H9 (cell line): ENCODE measurements at regions not wholly inside any gene's neighbourhood (a gene's known extent, or its start where the extent isn't known, plus 50 kb on each side); places are given as distances from the start of the nearest gene placed in this dataset.

Source experiments
- DNase-seq: peaks from one replicate; pipeline ENCODE4 v3.0.0-alpha.2; 2017
- H2AFZ ChIP-seq: one replicate; pipeline ENCODE4 v1.6.1; 2013; ENCODE audit warnings: mild to moderate bottlenecking, low read length, control low read depth, moderate library complexity
- H2AK5ac ChIP-seq: 2 replicates; pipeline ENCODE4 v1.6.1; 2013; ENCODE audit warnings: low read length, control low read depth, mixed read lengths; ENCODE audit not compliant: insufficient read length
- H2BK120ac ChIP-seq: one replicate; pipeline ENCODE4 v1.6.1; 2013; ENCODE audit warnings: low read depth, mild to moderate bottlenecking, low read length, control low read depth, inconsistent platforms; ENCODE audit not compliant: poor library complexity, severe bottlenecking
- H2BK12ac ChIP-seq: 2 replicates; pipeline ENCODE4 v1.6.1; 2013; ENCODE audit warnings: low read length, control low read depth, mixed read lengths, low read depth; ENCODE audit not compliant: insufficient read length
- H2BK15ac ChIP-seq: 2 replicates; pipeline ENCODE4 v1.6.1; 2013; ENCODE audit warnings: low read depth, low read length, control low read depth
- H2BK20ac ChIP-seq: one replicate; pipeline ENCODE4 v1.6.1; 2013; ENCODE audit warnings: low read depth, mild to moderate bottlenecking, low read length, control low read depth, inconsistent platforms; ENCODE audit not compliant: poor library complexity, severe bottlenecking
- H2BK5ac ChIP-seq: 2 replicates; pipeline ENCODE4 v1.6.1; 2013; ENCODE audit warnings: low read length, control low read depth, mixed read lengths; ENCODE audit not compliant: insufficient read length
- H3K14ac ChIP-seq: 2 replicates; pipeline ENCODE4 v1.6.1; 2013; ENCODE audit warnings: low read length, control low read depth; ENCODE audit not compliant: insufficient read depth
- H3K18ac ChIP-seq: 2 replicates; pipeline ENCODE4 v1.6.1; 2013; ENCODE audit warnings: low read depth, mild to moderate bottlenecking, mixed read lengths, low read length, control low read depth; ENCODE audit not compliant: insufficient read length
- H3K23ac ChIP-seq: 2 replicates; pipeline ENCODE4 v1.6.1; 2013; ENCODE audit warnings: low read length, control low read depth, mixed read lengths, low read depth; ENCODE audit not compliant: insufficient read length
- H3K23me2 ChIP-seq: 2 replicates; pipeline ENCODE4 v1.6.1; 2013; ENCODE audit warnings: low read depth, mild to moderate bottlenecking, mixed read lengths, low read length, control low read depth; ENCODE audit not compliant: insufficient read length, poor library complexity, severe bottlenecking
- H3K27ac ChIP-seq: 2 replicates; pipeline ENCODE4 v1.5.1; 2013; ENCODE audit warnings: low read length, control low read depth, mixed read lengths, low read depth; ENCODE audit not compliant: insufficient read length
- H3K27me3 ChIP-seq: 2 replicates; pipeline ENCODE4 v1.6.1; 2013; ENCODE audit warnings: low read length, control low read depth, inconsistent platforms; ENCODE audit not compliant: insufficient read depth
- H3K4ac ChIP-seq: 2 replicates; pipeline ENCODE4 v1.6.1; 2013; ENCODE audit warnings: low read depth, mild to moderate bottlenecking, control low read depth, inconsistent platforms, low read length, moderate library complexity
- H3K4me1 ChIP-seq: 2 replicates; pipeline ENCODE4 v1.6.1; 2013; ENCODE audit warnings: low read length, control low read depth, inconsistent platforms; ENCODE audit not compliant: insufficient read depth
- H3K4me2 ChIP-seq: 2 replicates; pipeline ENCODE4 v1.6.1; 2013; ENCODE audit warnings: low read length, control low read depth, mixed read lengths; ENCODE audit not compliant: insufficient read length, insufficient read depth
- H3K56ac ChIP-seq: 2 replicates; pipeline ENCODE4 v1.6.1; 2013; ENCODE audit warnings: low read depth, mild to moderate bottlenecking, mixed read lengths, low read length, control low read depth; ENCODE audit not compliant: insufficient read length
- H3K79me1 ChIP-seq: 2 replicates; pipeline ENCODE4 v1.6.1; 2013; ENCODE audit warnings: low read depth, mild to moderate bottlenecking, moderate library complexity, low read length, control low read depth, inconsistent platforms; ENCODE audit not compliant: insufficient read depth, poor library complexity, severe bottlenecking
- H3K79me2 ChIP-seq: 2 replicates; pipeline ENCODE4 v1.6.1; 2013; ENCODE audit warnings: low read length, control low read depth, inconsistent platforms; ENCODE audit not compliant: insufficient read depth
- H3K9ac ChIP-seq: 2 replicates; pipeline ENCODE4 v1.6.1; 2013; ENCODE audit warnings: low read length, control low read depth, mixed read lengths; ENCODE audit not compliant: insufficient read length; ENCODE audit errors: extremely low read depth
- H3K9me3 ChIP-seq: one replicate; pipeline ENCODE4 v1.6.1; 2013; ENCODE audit warnings: low read depth, low read length, inconsistent platforms; ENCODE audit not compliant: control insufficient read depth
- H3T11ph ChIP-seq: one replicate; pipeline ENCODE4 v1.6.1; 2013; ENCODE audit warnings: mild to moderate bottlenecking, low read length, control low read depth, inconsistent platforms
- H4K20me1 ChIP-seq: one replicate; pipeline ENCODE4 v1.6.1; 2013; ENCODE audit not compliant: control insufficient read depth, insufficient read length, insufficient read depth
- H4K5ac ChIP-seq: 2 replicates; pipeline ENCODE4 v1.6.1; 2013; ENCODE audit warnings: low read depth, mild to moderate bottlenecking, mixed read lengths, low read length, control low read depth; ENCODE audit not compliant: insufficient read length
- H4K8ac ChIP-seq: replicated peaks from 2 replicates; pipeline ENCODE4 v1.6.1; 2013; ENCODE audit warnings: low read length, control low read depth, mixed read lengths, low read depth; ENCODE audit not compliant: insufficient read length
- H4K91ac ChIP-seq: 2 replicates; pipeline ENCODE4 v1.6.1; 2013; ENCODE audit warnings: low read depth, mild to moderate bottlenecking, moderate library complexity, mixed read lengths, low read length, control low read depth; ENCODE audit not compliant: insufficient read length
- H3K27ac Mint-ChIP-seq, 3 experiments: 2 replicates in 2 of 3; 3 replicates in 1 of 3; pipeline ENCODE4 v1.8.0; 2020 to 2021; ENCODE audit warnings: mixed read lengths in 3 of 3, mild to moderate bottlenecking in 1 of 3, moderate library complexity in 1 of 3
- H3K27me3 Mint-ChIP-seq: 2 replicates; pipeline ENCODE4 v1.8.0; 2021; ENCODE audit warnings: low read depth, mild to moderate bottlenecking, moderate library complexity, mixed read lengths
- H3K36me3 Mint-ChIP-seq, 3 experiments: 2 replicates in 2 of 3; 3 replicates in 1 of 3; pipeline ENCODE4 v1.8.0; 2020 to 2021; ENCODE audit warnings: low read depth in 3 of 3, mixed read lengths in 3 of 3; ENCODE audit not compliant: insufficient read depth in 1 of 3
- H3K4me1 Mint-ChIP-seq, 2 experiments: 2 replicates each; pipeline ENCODE4 v1.8.0; 2020; ENCODE audit warnings: mixed read lengths in 2 of 2
- H3K4me3 Mint-ChIP-seq, 2 experiments: 2 replicates in 1 of 2; 3 replicates in 1 of 2; pipeline ENCODE4 v1.8.0; 2020 to 2021; ENCODE audit warnings: mild to moderate bottlenecking in 2 of 2, mixed read lengths in 2 of 2, moderate library complexity in 1 of 2
- H3K9me3 Mint-ChIP-seq, 2 experiments: 2 replicates in 1 of 2; 3 replicates in 1 of 2; pipeline ENCODE4 v1.8.0; 2020; ENCODE audit warnings: mild to moderate bottlenecking in 2 of 2, mixed read lengths in 2 of 2, moderate library complexity in 1 of 2
- WGBS: extraction: QIAGEN DNeasy Blood & Tissue Kit; methylation state at CpG from one replicate; pipeline ENCODE4 v1.1.7; 2013; ENCODE audit warnings: missing lambda C conversion rate, low lambda C conversion rate, mixed read lengths; ENCODE audit not compliant: insufficient read length; ENCODE audit errors: extremely low coverage; 5-methylcytosine and 5-hydroxymethylcytosine counted together
- TF ChIP-seq, protein P1 (sequence below): fragments of 200-600 bp; sonication (generic); conservative IDR thresholded peaks from 3 replicates; pipeline ENCODE4 v1.8.0; 2021; ENCODE audit warnings: antibody characterized with exemption, mild to moderate bottlenecking

DNA sequence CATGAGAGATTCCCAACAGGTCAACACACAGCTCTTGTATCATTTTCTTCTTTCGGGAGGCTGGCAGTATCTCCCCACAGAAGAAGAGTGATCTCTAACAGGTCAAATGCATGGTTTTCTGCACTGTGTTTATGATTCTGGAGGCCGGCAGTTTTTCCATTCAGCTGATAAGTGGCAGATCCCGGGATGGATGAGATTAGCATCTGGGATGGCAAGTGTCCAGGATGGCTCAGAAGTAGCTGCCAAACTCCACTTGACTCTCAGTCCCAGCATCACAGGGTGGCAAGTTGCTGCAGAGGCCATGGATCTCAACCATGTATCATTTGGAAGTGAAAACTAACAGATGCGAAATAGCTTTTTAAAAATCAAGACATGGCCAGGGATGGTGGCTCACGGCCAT is 97.8 kb upstream of the SLC44A1 start:
- Histone ChIP-seq H2AK5ac (no peak overlapping the region), H3K4me1 (no peaks in the 10 kb centered on the region), H3K56ac (no peak overlapping the region), H2BK5ac (no peak overlapping the region), H3K79me1 (no peaks in the 10 kb centered on the region), H4K8ac (no peak overlapping the region), H4K5ac (no peak overlapping the region), H3K23ac (no peak overlapping the region), H3K4me2 (no peak overlapping the region), H3K9ac (no peak overlapping the region), H3T11ph (no peak overlapping the region), H3K9me3 (no peaks in the 10 kb centered on the region), H3K4ac (no peak overlapping the region), H2AFZ (no peak overlapping the region), H2BK15ac (no peak overlapping the region), H3K18ac (no peak overlapping the region), H2BK120ac (no peak overlapping the region), H3K27ac (no peak overlapping the region), H3K27me3 (no peaks in the 10 kb centered on the region), H3K23me2 (no peaks in the 10 kb centered on the region), H3K79me2 (no peaks in the 10 kb centered on the region), H4K20me1 (peaks cover 2% of the 10 kb centered on the region), H2BK20ac (no peak overlapping the region), H4K91ac (no peak overlapping the region), H3K14ac (no peak overlapping the region), H2BK12ac (no peak overlapping the region)
- no peak for DNase-seq
- WGBS = no CpG with 5 or more reads among the region's 5 CpGs
- no peak overlapping the region for H3K27ac Mint-ChIP-seq
- TF ChIP-seq, protein P1, sequence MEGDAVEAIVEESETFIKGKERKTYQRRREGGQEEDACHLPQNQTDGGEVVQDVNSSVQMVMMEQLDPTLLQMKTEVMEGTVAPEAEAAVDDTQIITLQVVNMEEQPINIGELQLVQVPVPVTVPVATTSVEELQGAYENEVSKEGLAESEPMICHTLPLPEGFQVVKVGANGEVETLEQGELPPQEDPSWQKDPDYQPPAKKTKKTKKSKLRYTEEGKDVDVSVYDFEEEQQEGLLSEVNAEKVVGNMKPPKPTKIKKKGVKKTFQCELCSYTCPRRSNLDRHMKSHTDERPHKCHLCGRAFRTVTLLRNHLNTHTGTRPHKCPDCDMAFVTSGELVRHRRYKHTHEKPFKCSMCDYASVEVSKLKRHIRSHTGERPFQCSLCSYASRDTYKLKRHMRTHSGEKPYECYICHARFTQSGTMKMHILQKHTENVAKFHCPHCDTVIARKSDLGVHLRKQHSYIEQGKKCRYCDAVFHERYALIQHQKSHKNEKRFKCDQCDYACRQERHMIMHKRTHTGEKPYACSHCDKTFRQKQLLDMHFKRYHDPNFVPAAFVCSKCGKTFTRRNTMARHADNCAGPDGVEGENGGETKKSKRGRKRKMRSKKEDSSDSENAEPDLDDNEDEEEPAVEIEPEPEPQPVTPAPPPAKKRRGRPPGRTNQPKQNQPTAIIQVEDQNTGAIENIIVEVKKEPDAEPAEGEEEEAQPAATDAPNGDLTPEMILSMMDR = no peak
- H3K9me3 Mint-ChIP-seq = no peaks in the 10 kb centered on the region
- peaks cover 4% of the 10 kb centered on the region for H3K27me3 Mint-ChIP-seq
- no peaks in the 10 kb centered on the region for H3K36me3 Mint-ChIP-seq
- no peak overlapping the region for H3K4me3 Mint-ChIP-seq
- H3K4me1 Mint-ChIP-seq = peaks cover 4 to 9% of the 10 kb centered on the region in 2 experiments
